HG02885 (cell line): ENCODE measurements at regions not wholly inside any gene's neighbourhood (a gene's known extent, or its start where the extent isn't known, plus 50 kb on each side); places are given as distances from the start of the nearest gene placed in this dataset.
"Not testable (repeated sequence)": the region's sequence is repeated elsewhere in the genome, so short reads cannot be mapped to it uniquely, and the experiment has no call there.

ENCODE experiments used
- ATAC-seq: cut with Tn5 transposase; IDR thresholded peaks from one replicate; pipeline ENCODE4 v1.9.1; 2021; ENCODE audit warnings: mild to moderate bottlenecking; ENCODE audit not compliant: unreplicated experiment, poor library complexity

GRCh38 chr15:84094720-84095119 lies 140.9 kb upstream of the GOLGA6L4 start:
- not testable (repeated sequence) for ATAC-seq

- ATAC-seq = not testable (repeated sequence)
Measured at GRCh38 chr15:84097053-84097452, 138.5 kb upstream of the GOLGA6L4 start.

- no peak for ATAC-seq
Measured at GRCh38 chr15:84098604-84099003, 137.0 kb upstream of the GOLGA6L4 start.

GRCh38 chr15:84099181-84099580 lies 136.4 kb upstream of the GOLGA6L4 start:
- peak; percentile 59 for ATAC-seq

GRCh38 chr15:84103345-84103744 lies 132.2 kb upstream of the GOLGA6L4 start:
- no peak for ATAC-seq

GRCh38 chr15:84104853-84105252 lies 130.7 kb upstream of the GOLGA6L4 start:
- no peak for ATAC-seq

GRCh38 chr15:84108728-84109127 lies 126.8 kb upstream of the GOLGA6L4 start:
- no peak for ATAC-seq

GRCh38 chr15:84111575-84111974 lies 124.0 kb upstream of the GOLGA6L4 start:
- no peak for ATAC-seq

GRCh38 chr15:84112025-84112424 lies 123.5 kb upstream of the GOLGA6L4 start:
- ATAC-seq = no peak

- ATAC-seq = no peak
Measured at GRCh38 chr15:84113919-84114318, 121.7 kb upstream of the GOLGA6L4 start.

GRCh38 chr15:84114680-84115079 lies 120.9 kb upstream of the GOLGA6L4 start:
- ATAC-seq = not testable (repeated sequence)

- not testable (repeated sequence) for ATAC-seq
Measured at GRCh38 chr15:84119351-84119750, 116.2 kb upstream of the GOLGA6L4 start.

GRCh38 chr15:84120903-84121302 lies 114.7 kb upstream of the GOLGA6L4 start:
- ATAC-seq = not testable (repeated sequence)

- ATAC-seq = not testable (repeated sequence)
Measured at GRCh38 chr15:84128706-84129105, 106.9 kb upstream of the GOLGA6L4 start.

- ATAC-seq = not testable (repeated sequence)
Measured at GRCh38 chr15:84130098-84130831, 105.3 kb upstream of the GOLGA6L4 start.

GRCh38 chr15:84135931-84136456 lies 99.6 kb upstream of the GOLGA6L4 start:
- not testable (repeated sequence) for ATAC-seq

- peak; percentile 93 for ATAC-seq
Measured at GRCh38 chr15:84142888-84143337, 92.7 kb upstream of the GOLGA6L4 start.

- ATAC-seq = peak; percentile 72
Measured at GRCh38 chr15:84143753-84144314, 91.7 kb upstream of the GOLGA6L4 start.

- not testable (repeated sequence) for ATAC-seq
Measured at GRCh38 chr15:84144946-84145345, 90.6 kb upstream of the GOLGA6L4 start.

- not testable (repeated sequence) for ATAC-seq
Measured at GRCh38 chr15:84146299-84146698, 89.3 kb upstream of the GOLGA6L4 start.

GRCh38 chr15:84147307-84147706 lies 88.3 kb upstream of the GOLGA6L4 start:
- ATAC-seq = not testable (repeated sequence)
